Calu3 (cell line): ENCODE measurements at regions not wholly inside any gene's neighbourhood (a gene's known extent, or its start where the extent isn't known, plus 50 kb on each side); places are given as distances from the start of the nearest gene placed in this dataset.

ENCODE experiments used
- BruUV-seq: library from RNA; stranded (reverse); fragments of 400-500 nt; replicated peaks from 2 replicates; lab custom pipeline; 2021; lab: Mats Ljungman, UMichigan
- CTCF ChIA-PET: fragments of 300-600 bp; sonication (Branson Sonifier 250); formaldehyde crosslinking; loops from one replicate; lab custom pipeline; 2022; ENCODE audit warnings: antibody characterized with exemption; lab: Charles Lee
- DNase-seq: peaks from one replicate; pipeline ENCODE4 v3.0.0; 2022
- H3K27ac Mint-ChIP-seq: one replicate; pipeline ENCODE4 v1.8.0; 2022; ENCODE audit warnings: mixed read lengths; ENCODE audit not compliant: unreplicated experiment
- H3K27me3 Mint-ChIP-seq: one replicate; pipeline ENCODE4 v1.8.0; 2022; ENCODE audit warnings: mixed read lengths; ENCODE audit not compliant: unreplicated experiment
- H3K36me3 Mint-ChIP-seq: one replicate; pipeline ENCODE4 v1.8.0; 2022; ENCODE audit warnings: mild to moderate bottlenecking, moderate library complexity, mixed read lengths; ENCODE audit not compliant: insufficient read depth, unreplicated experiment
- H3K4me1 Mint-ChIP-seq: one replicate; pipeline ENCODE4 v1.8.0; 2022; ENCODE audit warnings: mild to moderate bottlenecking, low read depth, mixed read lengths; ENCODE audit not compliant: unreplicated experiment
- H3K4me3 Mint-ChIP-seq: one replicate; pipeline ENCODE4 v1.8.0; 2022; ENCODE audit warnings: mild to moderate bottlenecking, low read depth, moderate library complexity, mixed read lengths; ENCODE audit not compliant: unreplicated experiment
- H3K9me3 Mint-ChIP-seq: one replicate; pipeline ENCODE4 v1.8.0; 2022; ENCODE audit warnings: low read depth, mixed read lengths; ENCODE audit not compliant: unreplicated experiment
- intact Hi-C: fragments of 100-400 bp; cut with micrococcal nuclease; formaldehyde crosslinking; loops from one replicate; pipeline ENCODE4 v1.10.0; 2022; ENCODE audit not compliant: unreplicated experiment
- TF ChIP-seq, protein P1 (sequence below): fragments of 200-600 bp; IDR thresholded peaks from one replicate; pipeline ENCODE4 v1.8.0; 2022; ENCODE audit warnings: antibody characterized with exemption; ENCODE audit not compliant: unreplicated experiment

DNA sequence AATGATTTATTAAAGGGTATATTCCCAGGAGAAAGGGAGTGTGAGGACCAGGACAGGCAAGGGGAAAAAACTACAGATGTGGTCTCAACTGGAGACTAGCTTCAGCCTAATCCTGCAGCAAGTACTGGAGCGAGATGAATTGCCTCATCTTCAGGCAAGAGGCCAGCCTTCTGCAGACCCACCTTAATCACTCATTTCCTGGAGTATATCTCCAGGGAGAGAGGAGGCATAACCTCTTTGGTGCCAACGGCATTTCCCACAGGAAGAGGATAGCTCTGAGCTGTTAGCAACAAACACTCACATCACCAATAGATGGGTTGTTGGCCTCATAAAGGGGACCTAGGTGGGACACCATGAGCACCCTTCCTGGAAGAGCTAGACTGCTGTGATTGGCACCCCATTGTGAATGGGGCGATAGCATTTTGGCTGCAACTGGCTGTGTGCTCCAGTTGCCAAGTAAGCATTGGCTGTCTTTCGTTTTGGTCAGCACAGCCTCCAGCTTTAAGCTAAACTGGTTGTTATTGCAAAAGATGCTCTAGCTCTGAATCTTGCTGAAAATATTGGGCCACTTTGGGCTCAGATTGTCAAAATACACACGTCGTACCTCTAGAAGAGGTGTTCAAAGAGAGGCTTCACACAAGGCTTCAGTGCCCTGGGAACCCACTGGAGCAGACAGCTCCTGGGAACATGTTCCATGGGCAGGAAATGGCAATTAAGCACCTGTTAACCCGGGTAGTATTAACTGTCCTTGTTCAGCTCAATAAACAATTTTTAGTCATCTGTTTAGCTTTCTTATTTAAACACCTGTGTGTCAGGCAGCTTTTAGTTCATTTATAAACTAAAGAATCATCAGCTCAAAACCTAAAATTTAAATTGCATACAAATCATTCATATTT lies 314.8 kb upstream of the C1orf87 start:
- no TSS peak for BruUV-seq
- H3K9me3 Mint-ChIP-seq: no peaks in the 10 kb centered on the region
- no peak overlapping the region for H3K27ac Mint-ChIP-seq
- no peak for DNase-seq
- H3K36me3 Mint-ChIP-seq: no peaks in the 10 kb centered on the region
- TF ChIP-seq, protein P1, sequence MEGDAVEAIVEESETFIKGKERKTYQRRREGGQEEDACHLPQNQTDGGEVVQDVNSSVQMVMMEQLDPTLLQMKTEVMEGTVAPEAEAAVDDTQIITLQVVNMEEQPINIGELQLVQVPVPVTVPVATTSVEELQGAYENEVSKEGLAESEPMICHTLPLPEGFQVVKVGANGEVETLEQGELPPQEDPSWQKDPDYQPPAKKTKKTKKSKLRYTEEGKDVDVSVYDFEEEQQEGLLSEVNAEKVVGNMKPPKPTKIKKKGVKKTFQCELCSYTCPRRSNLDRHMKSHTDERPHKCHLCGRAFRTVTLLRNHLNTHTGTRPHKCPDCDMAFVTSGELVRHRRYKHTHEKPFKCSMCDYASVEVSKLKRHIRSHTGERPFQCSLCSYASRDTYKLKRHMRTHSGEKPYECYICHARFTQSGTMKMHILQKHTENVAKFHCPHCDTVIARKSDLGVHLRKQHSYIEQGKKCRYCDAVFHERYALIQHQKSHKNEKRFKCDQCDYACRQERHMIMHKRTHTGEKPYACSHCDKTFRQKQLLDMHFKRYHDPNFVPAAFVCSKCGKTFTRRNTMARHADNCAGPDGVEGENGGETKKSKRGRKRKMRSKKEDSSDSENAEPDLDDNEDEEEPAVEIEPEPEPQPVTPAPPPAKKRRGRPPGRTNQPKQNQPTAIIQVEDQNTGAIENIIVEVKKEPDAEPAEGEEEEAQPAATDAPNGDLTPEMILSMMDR: no peak
- H3K27me3 Mint-ChIP-seq: no peaks in the 10 kb centered on the region
- CTCF ChIA-PET: no interaction called here
- H3K4me1 Mint-ChIP-seq: no peaks in the 10 kb centered on the region
- intact Hi-C loops: no loop called here
- no peak overlapping the region for H3K4me3 Mint-ChIP-seq

DNA sequence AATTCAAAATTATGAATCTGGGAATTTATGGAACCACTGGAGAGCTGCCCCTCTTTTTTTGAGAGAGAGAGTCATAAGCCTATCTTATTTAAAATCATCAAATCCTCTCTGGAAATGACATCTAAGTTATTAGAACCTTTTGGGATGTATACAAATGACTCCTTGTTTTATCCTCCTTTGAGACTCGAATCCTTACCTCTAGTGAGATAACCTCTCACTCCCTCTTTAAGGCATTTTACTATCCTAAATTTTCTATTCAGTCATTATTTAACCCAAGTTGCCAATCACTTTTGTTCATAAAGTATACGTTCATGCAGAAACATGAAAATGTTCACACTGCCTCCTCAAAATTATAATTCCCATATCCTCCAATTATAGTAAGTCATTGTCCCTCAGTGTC lies 313.6 kb upstream of the C1orf87 start:
- TF ChIP-seq, protein P1: no peak
- Mint-ChIP-seq H3K27me3 (no peaks in the 10 kb centered on the region), H3K4me1 (no peaks in the 10 kb centered on the region), H3K27ac (no peak overlapping the region), H3K9me3 (no peaks in the 10 kb centered on the region), H3K4me3 (no peak overlapping the region), H3K36me3 (no peaks in the 10 kb centered on the region)
- intact Hi-C loops: no loop called here
- CTCF ChIA-PET: no interaction called here
- BruUV-seq: no TSS peak
- DNase-seq: no peak

DNA sequence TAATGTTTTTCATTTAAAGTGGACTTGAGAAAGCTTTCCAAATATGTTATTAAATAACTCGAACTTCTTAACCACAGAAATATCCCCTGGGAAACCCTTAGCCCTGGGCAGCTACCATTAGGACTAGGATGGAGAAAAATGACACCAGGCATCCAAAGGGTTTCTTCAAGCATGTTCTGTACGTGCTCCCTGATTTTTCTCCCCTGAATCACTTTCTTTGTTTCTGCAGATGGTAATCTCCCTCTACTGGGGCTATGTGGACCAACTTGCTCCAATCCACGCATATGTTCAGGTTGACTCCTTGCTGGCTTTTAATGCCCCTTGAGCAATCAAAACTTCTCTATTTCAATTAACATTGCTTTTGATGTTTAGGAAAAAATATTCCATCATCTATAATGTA lies 312.7 kb upstream of the C1orf87 start:
- Mint-ChIP-seq H3K9me3 (no peaks in the 10 kb centered on the region), H3K4me1 (no peaks in the 10 kb centered on the region), H3K27me3 (no peaks in the 10 kb centered on the region), H3K4me3 (no peak overlapping the region), H3K36me3 (no peaks in the 10 kb centered on the region), H3K27ac (no peak overlapping the region)
- BruUV-seq: no TSS peak
- DNase-seq: no peak
- TF ChIP-seq, protein P1: no peak
- CTCF ChIA-PET: no interaction called here
- intact Hi-C loops: no loop called here

DNA sequence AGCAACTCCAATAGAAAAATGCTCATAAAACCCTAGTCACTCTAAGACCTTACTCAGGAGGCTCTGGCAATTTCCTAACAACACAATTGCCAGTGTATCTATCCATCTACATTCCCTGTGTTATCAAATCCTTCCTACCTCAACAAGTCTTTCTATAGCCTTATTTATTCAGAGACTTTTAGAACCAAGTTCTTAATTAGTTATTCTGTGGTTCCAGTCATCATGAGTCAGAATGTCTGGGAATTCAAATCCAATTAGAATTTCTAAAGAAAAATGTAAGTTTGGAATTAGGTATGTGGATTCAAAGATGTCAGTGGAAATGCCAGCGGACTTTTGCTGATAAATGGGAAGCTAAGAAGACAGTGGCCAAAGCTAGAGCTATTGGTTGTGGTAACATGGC lies 302.6 kb upstream of the C1orf87 start:
- H3K27ac Mint-ChIP-seq: no peak overlapping the region
- intact Hi-C loops: no loop called here
- no peaks in the 10 kb centered on the region for H3K36me3 Mint-ChIP-seq
- no peaks in the 10 kb centered on the region for H3K27me3 Mint-ChIP-seq
- H3K9me3 Mint-ChIP-seq: peaks cover 9% of the 10 kb centered on the region
- TF ChIP-seq, protein P1: no peak
- no TSS peak for BruUV-seq
- no peak overlapping the region for H3K4me3 Mint-ChIP-seq
- CTCF ChIA-PET: no interaction called here
- no peaks in the 10 kb centered on the region for H3K4me1 Mint-ChIP-seq
- no peak for DNase-seq
